LNCaP clone FGC (cell line): ENCODE measurements at regions not wholly inside any gene's neighbourhood (a gene's known extent, or its start where the extent isn't known, plus 50 kb on each side); places are given as distances from the start of the nearest gene placed in this dataset.

Source experiments
- DNase-seq: peaks from one replicate; pipeline ENCODE4 v3.0.0-alpha.2; 2011; ENCODE audit warnings: low read depth
- H3K4me3 ChIP-seq: 2 replicates; pipeline ENCODE4 v1.5.1; 2011; ENCODE audit warnings: mild to moderate bottlenecking, low read depth, low read length, control low read depth
- CTCF ChIP-seq: IDR thresholded peaks from 2 replicates; pipeline ENCODE4 v1.5.1; 2012; ENCODE audit warnings: mild to moderate bottlenecking; ENCODE audit not compliant: control insufficient read depth, insufficient read depth; ENCODE audit errors: extremely low read depth

DNA sequence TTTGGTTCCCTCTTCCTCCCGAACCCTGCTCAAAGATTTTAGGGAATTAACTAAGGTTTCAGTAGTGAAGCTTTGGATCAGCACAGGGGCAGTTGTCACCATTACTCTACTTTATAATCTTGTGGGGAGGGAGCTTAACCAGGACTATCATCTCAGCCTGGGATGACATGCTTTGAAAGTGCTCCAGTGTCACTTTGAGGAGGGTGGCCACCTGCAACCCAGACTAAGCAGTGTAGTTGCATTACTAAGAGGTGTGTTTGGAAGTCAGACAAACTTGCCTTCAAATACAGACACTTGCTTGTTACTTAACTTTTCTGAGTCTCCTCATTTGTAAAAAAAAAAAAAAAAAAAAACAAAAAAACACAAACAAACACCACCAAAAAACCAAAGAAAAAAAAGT lies 340.3 kb upstream of the TBL1XR1 start:
- no peak overlapping the region for H3K4me3 ChIP-seq
- no peak for TF ChIP-seq CTCF
- DNase-seq, result no peak

GRCh38 chr3:177538048-177538749 lies 340.9 kb upstream of the TBL1XR1 start:
- no peak overlapping the region for H3K4me3 ChIP-seq
- no peak for TF ChIP-seq CTCF
- DNase-seq, result no peak

DNA sequence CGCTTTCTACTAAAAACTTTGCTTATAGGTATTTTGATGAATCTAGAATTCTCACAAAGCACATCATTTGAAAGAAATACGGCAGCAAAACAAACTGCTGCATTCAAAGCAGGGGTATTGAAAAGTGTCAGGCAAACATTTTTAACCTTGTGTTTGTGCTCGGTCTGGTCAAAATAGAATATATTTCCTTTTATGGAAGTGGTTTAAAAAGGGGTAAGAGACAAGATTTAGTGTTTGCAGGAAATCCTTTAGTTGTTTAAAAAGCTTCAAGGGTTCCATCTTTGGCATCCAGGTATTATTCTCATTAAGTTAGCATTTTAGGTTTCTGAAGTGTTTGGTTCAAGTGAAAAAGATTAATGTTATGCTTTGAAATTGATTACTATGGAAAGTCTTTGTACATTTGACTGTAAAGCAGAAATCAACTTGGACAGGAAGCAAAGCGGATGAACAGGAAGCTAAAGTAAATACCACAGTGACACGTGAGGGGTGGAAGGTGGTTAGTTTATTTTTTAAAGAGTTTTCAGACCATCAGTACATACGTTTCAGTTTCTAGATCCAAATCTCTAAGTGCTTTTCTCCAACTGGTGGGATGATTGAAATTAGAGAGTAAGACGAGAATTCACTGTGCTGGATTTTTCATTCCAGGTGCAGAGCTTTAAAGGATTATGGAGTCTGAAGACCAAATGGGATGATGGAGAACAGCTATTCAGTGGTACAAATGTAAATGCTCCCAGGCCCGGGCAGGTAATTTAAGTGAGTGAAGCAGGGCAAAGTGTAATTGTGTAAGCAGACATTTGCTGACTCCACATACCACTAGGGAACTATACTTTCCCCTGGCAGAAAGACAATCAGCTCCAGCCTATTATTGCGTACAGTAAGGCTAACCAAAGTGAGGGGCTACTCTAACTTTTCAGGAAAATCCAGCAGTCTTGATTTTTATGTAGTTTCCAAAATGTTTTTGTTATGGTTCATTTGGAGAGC lies 341.8 kb upstream of the TBL1XR1 start:
- no peak overlapping the region for H3K4me3 ChIP-seq
- no peak for TF ChIP-seq CTCF
- no peak for DNase-seq

DNA sequence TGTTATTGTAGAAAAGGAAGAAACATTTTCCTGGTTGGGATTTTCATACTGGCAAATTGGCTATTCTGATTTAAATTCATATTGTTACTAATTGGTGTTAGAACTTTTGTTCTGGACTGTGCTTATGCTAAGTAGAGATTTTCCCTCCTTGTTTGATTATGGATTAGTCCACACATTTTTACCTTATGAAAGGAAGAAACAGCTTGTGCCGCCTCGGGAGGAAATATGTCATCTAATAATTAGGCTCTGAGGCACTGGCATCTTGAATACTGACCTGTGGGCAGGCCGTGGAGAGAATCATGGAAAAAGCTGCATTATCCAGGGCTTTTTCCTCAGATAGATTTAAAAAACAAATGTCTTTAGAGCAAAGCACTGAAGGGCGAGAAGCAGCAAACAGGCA lies 344.3 kb upstream of the TBL1XR1 start:
- no peak overlapping the region for H3K4me3 ChIP-seq
- DNase-seq, result no peak
- TF ChIP-seq CTCF, result no peak

DNA sequence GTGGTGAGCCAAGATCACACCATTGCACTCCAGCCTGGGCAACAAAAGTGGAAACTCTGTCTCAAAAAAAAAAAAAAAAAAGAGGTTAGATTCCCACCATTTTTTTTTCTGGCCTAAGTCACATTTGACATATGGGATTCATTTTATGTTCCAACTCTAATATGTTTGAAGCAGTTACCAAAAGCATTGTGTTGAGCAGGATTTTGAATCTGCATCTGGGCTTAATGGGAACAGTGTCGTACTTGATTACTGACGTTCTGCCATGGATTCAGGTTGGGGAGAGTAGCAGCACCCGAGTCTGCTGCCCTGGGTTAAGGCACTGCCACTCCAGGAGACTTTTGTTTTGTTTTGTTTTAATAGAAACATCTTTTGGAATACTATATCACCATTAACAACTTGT lies 348.7 kb upstream of the TBL1XR1 start:
- TF ChIP-seq CTCF, result no peak
- DNase-seq, result no peak
- no peak overlapping the region for H3K4me3 ChIP-seq

DNA sequence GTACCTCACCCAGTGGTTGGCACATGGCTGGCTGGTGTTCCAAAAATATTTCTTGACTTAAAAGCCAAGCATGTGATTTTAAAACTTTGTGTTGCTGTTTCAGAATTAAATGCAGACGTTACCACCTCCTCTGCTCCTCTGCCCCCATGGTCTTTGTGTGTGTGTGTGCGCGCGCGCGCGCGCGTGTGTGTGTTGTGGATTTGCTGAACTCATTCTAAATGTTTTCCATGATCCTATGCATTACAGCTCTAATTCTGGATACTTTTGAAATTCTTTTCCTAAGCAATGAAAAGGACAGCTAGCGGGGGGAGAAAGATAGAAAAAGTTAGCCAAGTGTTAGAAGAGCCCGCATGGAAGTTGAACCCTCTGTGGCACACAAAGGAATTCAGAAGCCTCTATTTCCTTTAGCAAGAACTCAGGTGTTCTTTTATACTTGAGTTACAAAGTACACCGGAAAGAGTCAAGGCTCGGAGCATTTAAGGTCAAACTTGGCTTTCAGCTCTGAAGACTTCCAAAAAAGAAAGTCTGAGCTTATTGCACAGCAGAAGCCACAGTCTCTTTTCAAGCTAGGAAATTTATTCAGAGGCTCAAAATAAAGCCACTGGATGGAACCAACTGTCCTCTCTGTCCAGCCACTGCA lies 350.5 kb upstream of the TBL1XR1 start:
- TF ChIP-seq CTCF, result no peak
- DNase-seq, result no peak
- no peak overlapping the region for H3K4me3 ChIP-seq
